ENCODE measurements at regions not wholly inside any gene's neighbourhood (a gene's known extent, or its start where the extent isn't known, plus 50 kb on each side); places are given as distances from the start of the nearest gene placed in this dataset.
"Not testable (repeated sequence)": the region's sequence is repeated elsewhere in the genome, so short reads cannot be mapped to it uniquely, and the experiment has no call there.

- DNase-seq: no peak
- H3K4me1 Mint-ChIP-seq: peaks cover 0 to 4% (median 3%) of the 10 kb centered on the region in 3 donors
- no peak overlapping the region for H3K4me3 Mint-ChIP-seq
- Histone ChIP-seq H3K27me3 (ENCODE audit: insufficient read depth, low read length, poor library complexity, severe bottlenecking) (no peaks in the 10 kb centered on the region), H3K27ac (ENCODE audit: low read depth, low read length) (no peak overlapping the region), H3K9me3 (ENCODE audit: low read length) (no peaks in the 10 kb centered on the region), H3K4me1 (ENCODE audit: insufficient read depth, low read length) (no peaks in the 10 kb centered on the region), H3K36me3 (ENCODE audit: insufficient read depth, low read length) (peaks cover 14% of the 10 kb centered on the region), H3K4me3 (ENCODE audit: low read length) (no peak overlapping the region)
- H3K27ac Mint-ChIP-seq: peak overlapping the region in 3 of 8 donors; percentile 7 to 45 (median 21)
- H3K9me3 Mint-ChIP-seq: no peaks in the 10 kb centered on the region
- ChIA-PET CTCF (no interaction called here), POLR2A (no interaction called here)
- peaks cover 16 to 64% (median 33%) of the 10 kb centered on the region in 3 donors for H3K36me3 Mint-ChIP-seq
- H3K27me3 Mint-ChIP-seq: no peaks in the 10 kb centered on the region
Measured at GRCh38 chr6:144786825-144787224, 501.7 kb downstream of the UTRN start.

GRCh38 chr6:144793744-144794143 is 508.6 kb downstream of the UTRN start:
- no peak for DNase-seq
- H3K27me3 Mint-ChIP-seq: no peaks in the 10 kb centered on the region

GRCh38 chr6:144795022-144795421 is 509.9 kb downstream of the UTRN start:
- POLR2A ChIA-PET; H3K4me3 Mint-ChIP-seq; H3K27ac ChIP-seq (ENCODE audit: low read depth, low read length); H3K4me3 ChIP-seq (ENCODE audit: low read length); H3K4me1 Mint-ChIP-seq; DNase-seq; CTCF ChIA-PET; H3K4me1 ChIP-seq (ENCODE audit: insufficient read depth, low read length); H3K27me3 Mint-ChIP-seq; H3K9me3 ChIP-seq (ENCODE audit: low read length); H3K27me3 ChIP-seq (ENCODE audit: insufficient read depth, low read length, poor library complexity, severe bottlenecking): not testable (repeated sequence)
- H3K27ac Mint-ChIP-seq: peak overlapping the region in 1 of 8 donors; percentile 35
- H3K9me3 Mint-ChIP-seq: peaks cover 9 to 19% (median 13%) of the 10 kb centered on the region in 5 donors
- peaks cover 25% of the 10 kb centered on the region for H3K36me3 ChIP-seq (ENCODE audit: insufficient read depth, low read length)
- peaks cover 54 to 86% (median 60%) of the 10 kb centered on the region in 3 donors for H3K36me3 Mint-ChIP-seq

More at GRCh38 chr6:144793744-144794143, 508.6 kb downstream of the UTRN start:
- no peak overlapping the region for H3K4me3 Mint-ChIP-seq
- ChIA-PET POLR2A (no interaction called here), CTCF (no interaction called here)
- Histone ChIP-seq H3K9me3 (ENCODE audit: low read length) (no peaks in the 10 kb centered on the region), H3K4me1 (ENCODE audit: insufficient read depth, low read length) (no peaks in the 10 kb centered on the region), H3K36me3 (ENCODE audit: insufficient read depth, low read length) (peaks cover 28% of the 10 kb centered on the region), H3K4me3 (ENCODE audit: low read length) (no peak overlapping the region), H3K27ac (ENCODE audit: low read depth, low read length) (no peak overlapping the region), H3K27me3 (ENCODE audit: insufficient read depth, low read length, poor library complexity, severe bottlenecking) (no peaks in the 10 kb centered on the region)
- H3K4me1 Mint-ChIP-seq: peaks cover 0 to 1% (median 0%) of the 10 kb centered on the region in 3 donors
- peaks cover 50 to 86% (median 56%) of the 10 kb centered on the region in 3 donors for H3K36me3 Mint-ChIP-seq
- no peak overlapping the region for H3K27ac Mint-ChIP-seq
- H3K9me3 Mint-ChIP-seq: peaks cover 9 to 19% (median 13%) of the 10 kb centered on the region in 5 donors

- H3K4me3 ChIP-seq (ENCODE audit: low read length): no peak overlapping the region
- ChIA-PET CTCF (no interaction called here), POLR2A (no interaction called here)
- no peak overlapping the region for H3K4me3 Mint-ChIP-seq
- H3K27me3 ChIP-seq (ENCODE audit: insufficient read depth, low read length, poor library complexity, severe bottlenecking): no peaks in the 10 kb centered on the region
- H3K4me1 ChIP-seq (ENCODE audit: insufficient read depth, low read length): no peaks in the 10 kb centered on the region
- H3K27ac Mint-ChIP-seq: no peak overlapping the region
- H3K27me3 Mint-ChIP-seq: no peaks in the 10 kb centered on the region
- peaks cover 52 to 84% (median 52%) of the 10 kb centered on the region in 3 donors for H3K36me3 Mint-ChIP-seq
- peaks cover 0 to 7% (median 5%) of the 10 kb centered on the region in 3 donors for H3K4me1 Mint-ChIP-seq
- H3K27ac ChIP-seq (ENCODE audit: low read depth, low read length): no peak overlapping the region
- H3K9me3 ChIP-seq (ENCODE audit: low read length): no peaks in the 10 kb centered on the region
- peaks cover 9 to 19% (median 13%) of the 10 kb centered on the region in 5 donors for H3K9me3 Mint-ChIP-seq
- H3K36me3 ChIP-seq (ENCODE audit: insufficient read depth, low read length): peaks cover 24% of the 10 kb centered on the region
- no peak for DNase-seq
Measured at GRCh38 chr6:144796070-144796469, 510.9 kb downstream of the UTRN start.

GRCh38 chr6:144797881-144798589 is 512.9 kb downstream of the UTRN start:
- DNase-seq: no peak
- Mint-ChIP-seq H3K9me3 (peaks cover 9 to 19% (median 13%) of the 10 kb centered on the region in 5 donors), H3K36me3 (peaks cover 45 to 84% (median 50%) of the 10 kb centered on the region in 3 donors), H3K4me1 (peaks cover 0 to 11% (median 6%) of the 10 kb centered on the region in 3 donors), H3K27me3 (no peaks in the 10 kb centered on the region), H3K27ac (peak overlapping the region in 1 of 8 donors; percentile 73), H3K4me3 (no peak overlapping the region)
- H3K36me3 ChIP-seq (ENCODE audit: insufficient read depth, low read length): peaks cover 24% of the 10 kb centered on the region
- ChIA-PET CTCF (no interaction called here), POLR2A (no interaction called here)
- no peaks in the 10 kb centered on the region for H3K4me1 ChIP-seq (ENCODE audit: insufficient read depth, low read length)
- H3K9me3 ChIP-seq (ENCODE audit: low read length): no peaks in the 10 kb centered on the region
- H3K27ac ChIP-seq (ENCODE audit: low read depth, low read length): no peak overlapping the region
- no peaks in the 10 kb centered on the region for H3K27me3 ChIP-seq (ENCODE audit: insufficient read depth, low read length, poor library complexity, severe bottlenecking)
- no peak overlapping the region for H3K4me3 ChIP-seq (ENCODE audit: low read length)

GRCh38 chr6:144804246-144804790 is 519.2 kb downstream of the UTRN start:
- Histone ChIP-seq H3K9me3 (ENCODE audit: low read length) (no peaks in the 10 kb centered on the region), H3K4me3 (ENCODE audit: low read length) (no peak overlapping the region), H3K27ac (ENCODE audit: low read depth, low read length) (no peak overlapping the region), H3K4me1 (ENCODE audit: insufficient read depth, low read length) (no peaks in the 10 kb centered on the region), H3K27me3 (ENCODE audit: insufficient read depth, low read length, poor library complexity, severe bottlenecking) (no peaks in the 10 kb centered on the region), H3K36me3 (ENCODE audit: insufficient read depth, low read length) (peaks cover 9% of the 10 kb centered on the region)
- Mint-ChIP-seq H3K36me3 (peaks cover under 1 to 71% (median 24%) of the 10 kb centered on the region in 3 donors), H3K27ac (peak overlapping the region in 3 of 8 donors; percentile 7 to 56 (median 20)), H3K4me3 (no peak overlapping the region), H3K27me3 (no peaks in the 10 kb centered on the region), H3K9me3 (no peaks in the 10 kb centered on the region), H3K4me1 (peaks cover 5 to 17% (median 13%) of the 10 kb centered on the region in 3 donors)
- ChIA-PET CTCF (no interaction called here), POLR2A (no interaction called here)
- no peak for DNase-seq

- no peak overlapping the region for H3K27ac ChIP-seq (ENCODE audit: low read depth, low read length)
- no peaks in the 10 kb centered on the region for H3K9me3 ChIP-seq (ENCODE audit: low read length)
- no peaks in the 10 kb centered on the region for H3K27me3 ChIP-seq (ENCODE audit: insufficient read depth, low read length, poor library complexity, severe bottlenecking)
- peaks cover 7 to 17% (median 17%) of the 10 kb centered on the region in 3 donors for H3K4me1 Mint-ChIP-seq
- no peak for DNase-seq
- H3K4me3 Mint-ChIP-seq: no peak overlapping the region
- peak overlapping the region in 4 of 8 donors; percentile 5 to 50 (median 28) for H3K27ac Mint-ChIP-seq
- CTCF ChIA-PET: no interaction called here
- peaks cover 13% of the 10 kb centered on the region for H3K36me3 ChIP-seq (ENCODE audit: insufficient read depth, low read length)
- POLR2A ChIA-PET: no interaction called here
- H3K4me3 ChIP-seq (ENCODE audit: low read length): no peak overlapping the region
- no peaks in the 10 kb centered on the region for H3K27me3 Mint-ChIP-seq
- no peaks in the 10 kb centered on the region for H3K4me1 ChIP-seq (ENCODE audit: insufficient read depth, low read length)
- no peaks in the 10 kb centered on the region for H3K9me3 Mint-ChIP-seq
- H3K36me3 Mint-ChIP-seq: peaks cover 3 to 76% (median 28%) of the 10 kb centered on the region in 3 donors
Measured at GRCh38 chr6:144805049-144805448, 519.9 kb downstream of the UTRN start.

GRCh38 chr6:144806222-144806621 is 521.1 kb downstream of the UTRN start:
- CTCF ChIA-PET: no interaction called here

More at GRCh38 chr6:144806222-144806621, 521.1 kb downstream of the UTRN start:
- no peak overlapping the region for H3K27ac ChIP-seq (ENCODE audit: low read depth, low read length)
- no peaks in the 10 kb centered on the region for H3K4me1 ChIP-seq (ENCODE audit: insufficient read depth, low read length)
- DNase-seq: no peak
- no peaks in the 10 kb centered on the region for H3K27me3 Mint-ChIP-seq
- H3K4me1 Mint-ChIP-seq: peaks cover 7 to 17% (median 10%) of the 10 kb centered on the region in 3 donors
- no peak overlapping the region for H3K27ac Mint-ChIP-seq
- no peak overlapping the region for H3K4me3 ChIP-seq (ENCODE audit: low read length)
- H3K9me3 ChIP-seq (ENCODE audit: low read length): no peaks in the 10 kb centered on the region
- peaks cover 10% of the 10 kb centered on the region for H3K36me3 ChIP-seq (ENCODE audit: insufficient read depth, low read length)
- no peaks in the 10 kb centered on the region for H3K9me3 Mint-ChIP-seq
- no peak overlapping the region for H3K4me3 Mint-ChIP-seq
- peaks cover 3 to 78% (median 28%) of the 10 kb centered on the region in 3 donors for H3K36me3 Mint-ChIP-seq
- H3K27me3 ChIP-seq (ENCODE audit: insufficient read depth, low read length, poor library complexity, severe bottlenecking): no peaks in the 10 kb centered on the region
- POLR2A ChIA-PET: no interaction called here

Measured in CD8-positive, alpha-beta memory T cell (primary cell).